B cell (primary cell): ENCODE measurements at regions not wholly inside any gene's neighbourhood (a gene's known extent, or its start where the extent isn't known, plus 50 kb on each side); places are given as distances from the start of the nearest gene placed in this dataset.

Experiments used
- ATAC-seq: fragments of 200-7000 bp; cut with Tn5 transposase; one replicate; pipeline ENCODE4 v1.10.0; 2021; ENCODE audit warnings: low read depth, mild to moderate bottlenecking, moderate number of reproducible peaks, moderate library complexity
- CTCF ChIA-PET: fragments of 350-600 bp; sonication (Branson Sonifier 250); formaldehyde crosslinking; loops from one replicate; lab custom pipeline; 2021; ENCODE audit warnings: antibody characterized with exemption, inconsistent platforms; lab: Charles Lee
- POLR2A ChIA-PET: fragments of 350-600 bp; sonication (Branson Sonifier 250); formaldehyde crosslinking; loops from one replicate; lab custom pipeline; 2021; ENCODE audit warnings: antibody characterized with exemption; lab: Charles Lee
- DNase-seq: peaks from one replicate; pipeline ENCODE4 v3.0.0; 2013
- H2AFZ ChIP-seq: 2 replicates; pipeline ENCODE4 v1.6.1; 2012; ENCODE audit warnings: mild to moderate bottlenecking, low read depth, low read length; ENCODE audit not compliant: insufficient read depth, poor library complexity, severe bottlenecking
- H3K27ac ChIP-seq, 2 donors: 1 replicate in 1 of 2; 2 replicates in 1 of 2; pipeline ENCODE4 v1.5.1; 2012 to 2013; ENCODE audit warnings: low read length in 2 of 2, mild to moderate bottlenecking in 2 of 2, moderate library complexity in 1 of 2
- H3K27me3 ChIP-seq, 4 experiments: fragments of 200-600 bp in 1 of 4; sonication (generic) in 1 of 4; replicated peaks in 1 of 4; 1 replicate in 2 of 4; 2 replicates in 2 of 4; pipeline versions ENCODE4 v1.6.1 to v1.7.0; 2013 to 2016; ENCODE audit warnings: low read length in 3 of 4, mild to moderate bottlenecking in 2 of 4, mixed read lengths in 1 of 4, moderate library complexity in 1 of 4; ENCODE audit not compliant: insufficient read depth in 4 of 4, control insufficient read depth in 3 of 4; ENCODE audit errors: control extremely low read depth in 1 of 4
- H3K36me3 ChIP-seq, 2 experiments: replicated peaks in 1 of 2; 1 replicate in 1 of 2; 2 replicates in 1 of 2; pipeline versions ENCODE4 v1.6.1 to v1.7.1; 2013; ENCODE audit warnings: low read length in 1 of 2; ENCODE audit not compliant: insufficient read depth in 2 of 2, control insufficient read depth in 1 of 2; ENCODE audit errors: control extremely low read depth in 1 of 2, extremely low read depth in 1 of 2
- H3K4me1 ChIP-seq, 2 donors: fragments of 200-600 bp in 1 of 2; sonication (generic) in 1 of 2; 1 replicate in 1 of 2; 2 replicates in 1 of 2; pipeline versions ENCODE4 v1.5.1 to v1.6.1; 2013 to 2017; ENCODE audit warnings: low read length in 2 of 2; ENCODE audit not compliant: control insufficient read depth in 2 of 2, insufficient read depth in 2 of 2
- H3K4me2 ChIP-seq: replicated peaks from 2 replicates; pipeline ENCODE3; 2012; ENCODE audit warnings: mild to moderate bottlenecking, low read depth, low read length; ENCODE audit not compliant: poor library complexity, severe bottlenecking
- H3K4me3 ChIP-seq, 5 experiments: fragments of 200-600 bp in 1 of 5; sonication (generic) in 1 of 5; 1 replicate in 3 of 5; 2 replicates in 2 of 5; pipeline versions ENCODE4 v1.5.1 to v1.7.0; 2011 to 2016; ENCODE audit warnings: low read length in 4 of 5, mild to moderate bottlenecking in 4 of 5, low read depth in 2 of 5, control low read depth in 1 of 5, moderate library complexity in 1 of 5; ENCODE audit not compliant: insufficient read depth in 1 of 5; ENCODE audit errors: control extremely low read depth in 1 of 5, extremely low read depth in 1 of 5
- H3K79me2 ChIP-seq: fragments of 200-600 bp; sonication (generic); one replicate; pipeline ENCODE4 v1.6.0; 2016; ENCODE audit warnings: low read length; ENCODE audit not compliant: control insufficient read depth, insufficient read depth
- H3K9ac ChIP-seq: fragments of 200-600 bp; sonication (generic); 2 replicates; pipeline ENCODE4 v1.6.1; 2017; ENCODE audit warnings: mild to moderate bottlenecking, low read length, moderate library complexity
- H3K9me3 ChIP-seq, 3 donors: one replicate each; pipeline versions ENCODE4 v1.6.1 to v1.7.1; 2013; ENCODE audit warnings: low read length in 2 of 3; ENCODE audit not compliant: control insufficient read depth in 2 of 3, insufficient read depth in 1 of 3; ENCODE audit errors: control extremely low read depth in 1 of 3
- H4K20me1 ChIP-seq: 2 replicates; pipeline ENCODE4 v1.6.0; 2012; ENCODE audit warnings: mild to moderate bottlenecking, low read length; ENCODE audit not compliant: insufficient read depth, control insufficient read depth, poor library complexity, severe bottlenecking
- H3K27ac Mint-ChIP-seq: one replicate; pipeline ENCODE4 v1.8.0; 2021; ENCODE audit warnings: mixed read lengths
- H3K27me3 Mint-ChIP-seq: one replicate; pipeline ENCODE4 v1.8.0; 2021; ENCODE audit warnings: mixed read lengths
- H3K4me1 Mint-ChIP-seq: one replicate; pipeline ENCODE4 v1.8.0; 2021; ENCODE audit warnings: mixed read lengths
- H3K4me3 Mint-ChIP-seq: one replicate; pipeline ENCODE4 v1.8.0; 2021; ENCODE audit warnings: mixed read lengths
- H3K9me3 Mint-ChIP-seq: one replicate; pipeline ENCODE4 v1.8.0; 2022; ENCODE audit warnings: mixed read lengths; ENCODE audit not compliant: insufficient read depth
- CTCF ChIP-seq: fragments of 200-600 bp; IDR thresholded peaks from one replicate; pipeline ENCODE4 v1.8.0; 2022; ENCODE audit warnings: antibody characterized with exemption, mild to moderate bottlenecking
- EZH2 ChIP-seq: IDR thresholded peaks from 2 replicates; pipeline ENCODE4 v1.6.1; 2012; ENCODE audit warnings: borderline replicate concordance, low read depth, mild to moderate bottlenecking, moderate library complexity, low read length; ENCODE audit not compliant: insufficient read depth, poor library complexity, severe bottlenecking
- WGBS: methylation state at CpG from one replicate; pipeline ENCODE4 v1.1.5; 2013; ENCODE audit warnings: missing lambda C conversion rate; ENCODE audit not compliant: insufficient coverage; 5-methylcytosine and 5-hydroxymethylcytosine counted together
- intact Hi-C: fragments of 100-400 bp; cut with micrococcal nuclease; formaldehyde crosslinking; loops from one replicate; pipeline ENCODE4 v1.10.0; 2022

GRCh38 chr10:128481152-128481840 lies 355.1 kb upstream of the MKI67 start:
- Histone ChIP-seq H3K4me2 (no peak overlapping the region), H2AFZ (no peak overlapping the region), H3K9me3 (peaks cover 0 to 12% (median 0%) of the 10 kb centered on the region in 3 donors), H3K4me3 (no peak overlapping the region), H3K79me2 (no peaks in the 10 kb centered on the region), H3K27me3 (no peaks in the 10 kb centered on the region), H3K36me3 (no peaks in the 10 kb centered on the region), H3K4me1 (no peaks in the 10 kb centered on the region), H3K9ac (no peak overlapping the region), H3K27ac (no peak overlapping the region), H4K20me1 (no peaks in the 10 kb centered on the region)
- H3K4me3 Mint-ChIP-seq, result no peak overlapping the region
- intact Hi-C loops, result no loop called here
- WGBS, result 77% methylated on average over 13 of the region's 21 CpGs
- no peaks in the 10 kb centered on the region for H3K27me3 Mint-ChIP-seq
- no peak overlapping the region for H3K27ac Mint-ChIP-seq
- no peaks in the 10 kb centered on the region for H3K4me1 Mint-ChIP-seq
- DNase-seq (no peak), ATAC-seq (no peak)
- no peaks in the 10 kb centered on the region for H3K9me3 Mint-ChIP-seq
- ChIA-PET POLR2A (no interaction called here), CTCF (no interaction called here)
- no peak for TF ChIP-seq CTCF
- no peak for TF ChIP-seq EZH2

- no peaks in the 10 kb centered on the region for H3K79me2 ChIP-seq
- CTCF ChIA-PET, result no interaction called here
- no peaks in the 10 kb centered on the region for H3K4me1 ChIP-seq
- 83% methylated on average over 6 of the region's 7 CpGs for WGBS
- Mint-ChIP-seq H3K27me3 (no peaks in the 10 kb centered on the region), H3K4me3 (no peak overlapping the region), H3K4me1 (no peaks in the 10 kb centered on the region), H3K9me3 (no peaks in the 10 kb centered on the region), H3K27ac (no peak overlapping the region)
- ATAC-seq, result no peak
- no peaks in the 10 kb centered on the region for H3K36me3 ChIP-seq
- intact Hi-C loops, result no loop called here
- no peak overlapping the region for H3K27ac ChIP-seq
- no peak overlapping the region for H3K9ac ChIP-seq
- peaks cover 0 to 12% (median 0%) of the 10 kb centered on the region in 3 donors for H3K9me3 ChIP-seq
- no peaks in the 10 kb centered on the region for H3K27me3 ChIP-seq
- no peak overlapping the region for H3K4me3 ChIP-seq
- H3K4me2 ChIP-seq, result no peak overlapping the region
- no peak overlapping the region for H2AFZ ChIP-seq
- H4K20me1 ChIP-seq, result no peaks in the 10 kb centered on the region
- TF ChIP-seq CTCF (no peak), EZH2 (no peak)
- POLR2A ChIA-PET, result no interaction called here
- DNase-seq, result no peak
Measured at GRCh38 chr10:128482052-128482451, 355.8 kb upstream of the MKI67 start.
